HG03575 (cell line): ENCODE measurements at regions not wholly inside any gene's neighbourhood (a gene's known extent, or its start where the extent isn't known, plus 50 kb on each side); places are given as distances from the start of the nearest gene placed in this dataset.

ENCODE experiments used
- ATAC-seq: cut with Tn5 transposase; IDR thresholded peaks from one replicate; pipeline ENCODE4 v1.9.1; 2021; ENCODE audit not compliant: unreplicated experiment, insufficient number of reproducible peaks, low FRiP score; ENCODE audit errors: extremely low read depth

DNA sequence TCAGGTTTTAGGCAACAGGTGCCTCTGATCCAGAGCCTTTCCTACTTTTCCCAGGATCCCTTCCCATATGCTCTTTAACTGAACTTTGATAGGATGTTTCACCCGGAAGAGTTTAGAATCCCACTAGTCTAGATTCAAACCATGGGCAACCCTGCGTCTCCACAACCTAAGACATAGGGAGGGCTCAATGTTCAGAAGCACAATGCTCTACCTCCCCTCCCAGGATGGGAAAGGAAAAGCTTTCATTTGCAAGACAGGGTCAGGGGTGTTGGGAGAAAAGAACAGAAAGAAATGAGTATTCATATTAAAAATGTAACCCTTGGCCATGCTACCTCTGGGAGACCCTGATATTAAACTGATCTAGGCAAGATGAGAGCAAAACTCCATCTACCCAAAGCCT, 230.4 kb downstream of the MREG start:
- no peak for ATAC-seq

DNA sequence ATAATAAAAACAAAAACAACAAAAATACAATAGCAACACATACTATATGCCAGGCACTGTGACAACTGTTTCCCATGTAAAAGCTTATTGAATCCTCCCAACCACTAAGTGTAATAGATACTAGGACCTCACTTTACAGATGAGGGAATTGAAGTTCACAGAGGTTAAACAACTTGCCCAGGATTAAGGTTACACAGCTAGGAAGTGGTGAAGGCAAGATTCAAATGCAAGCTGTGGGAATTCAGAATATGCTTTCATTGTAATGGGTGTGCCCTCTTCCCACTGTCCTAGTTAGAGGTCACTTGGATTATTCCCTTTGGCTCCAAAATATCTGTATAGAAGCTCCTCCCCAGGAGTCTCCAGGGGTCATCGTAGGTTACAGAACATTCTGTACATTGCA, 231.1 kb downstream of the MREG start:
- ATAC-seq, result no peak

DNA sequence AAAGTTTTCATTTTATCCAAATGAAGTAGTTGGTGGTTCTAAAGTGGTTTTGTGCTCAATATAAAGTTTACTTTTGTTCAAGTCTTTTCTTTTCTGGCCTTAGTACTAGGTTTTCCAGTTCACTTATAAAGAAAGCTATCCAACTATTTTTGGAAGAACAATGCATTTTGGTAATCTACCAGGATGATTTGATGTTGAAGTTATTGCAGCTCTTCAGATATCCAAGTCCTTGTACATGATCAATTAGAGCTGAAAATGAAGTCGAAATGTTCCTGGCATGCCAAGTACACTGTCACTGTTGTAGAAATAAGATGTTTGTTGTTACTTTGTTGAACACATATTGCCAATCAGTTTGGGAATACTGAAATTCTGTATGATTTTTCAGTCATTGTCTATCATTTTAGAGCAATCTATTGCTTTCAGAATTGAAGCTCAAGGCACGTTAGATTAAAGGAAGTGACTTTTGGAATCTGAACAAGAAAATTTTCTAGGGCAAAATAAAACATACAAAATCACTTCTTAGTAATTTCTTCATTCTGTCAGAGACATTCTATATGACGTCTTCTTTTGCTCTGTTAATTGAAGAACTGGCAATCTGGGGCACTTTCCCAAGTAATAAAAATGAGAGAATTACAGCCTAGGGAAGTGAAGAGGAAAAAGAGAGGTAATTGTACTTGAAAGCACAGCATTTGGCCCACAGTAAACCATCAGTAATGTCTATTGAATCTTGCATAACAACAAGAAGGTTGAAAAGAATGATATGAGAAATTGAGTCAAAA, 232.3 kb downstream of the MREG start:
- no peak for ATAC-seq

DNA sequence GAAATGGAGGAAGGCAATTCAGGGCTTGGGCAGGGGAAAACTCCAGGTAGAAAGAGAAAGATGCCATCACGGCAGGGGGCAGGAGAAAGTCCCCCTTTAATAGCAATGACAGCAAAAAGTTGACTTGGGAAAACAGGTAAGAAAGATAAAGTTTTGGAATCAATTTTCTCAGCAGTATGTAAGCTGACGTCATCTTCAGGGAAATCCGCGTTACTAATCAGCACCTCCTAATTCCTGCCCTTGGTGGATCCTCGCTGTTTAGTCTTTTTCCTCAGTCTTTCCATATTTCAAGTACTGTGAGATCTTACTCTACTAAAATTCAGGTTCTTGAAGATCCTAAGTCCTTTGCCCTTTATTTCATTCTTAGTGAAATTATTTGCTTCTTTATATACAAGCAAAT, 233.0 kb downstream of the MREG start:
- ATAC-seq, result no peak

DNA sequence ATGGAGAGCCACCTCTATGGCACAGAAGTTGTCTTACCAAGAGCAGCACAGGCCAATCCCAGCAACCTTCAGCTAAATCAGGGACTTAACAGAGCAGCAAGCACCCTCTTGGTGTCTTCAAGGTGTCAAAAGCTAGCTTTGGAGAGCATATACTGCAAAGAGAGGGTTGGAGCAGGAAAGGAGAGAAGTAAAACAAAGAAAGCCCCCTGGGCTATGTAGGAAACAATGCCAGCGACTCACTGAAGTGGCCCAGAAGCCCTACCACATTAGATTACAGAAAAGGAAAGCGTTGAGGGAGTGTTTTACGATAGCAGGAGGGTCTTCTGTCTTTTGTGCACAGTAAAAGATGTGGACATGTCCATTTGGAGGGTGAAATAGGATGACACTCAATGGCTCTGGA, 233.4 kb downstream of the MREG start:
- no peak for ATAC-seq

DNA sequence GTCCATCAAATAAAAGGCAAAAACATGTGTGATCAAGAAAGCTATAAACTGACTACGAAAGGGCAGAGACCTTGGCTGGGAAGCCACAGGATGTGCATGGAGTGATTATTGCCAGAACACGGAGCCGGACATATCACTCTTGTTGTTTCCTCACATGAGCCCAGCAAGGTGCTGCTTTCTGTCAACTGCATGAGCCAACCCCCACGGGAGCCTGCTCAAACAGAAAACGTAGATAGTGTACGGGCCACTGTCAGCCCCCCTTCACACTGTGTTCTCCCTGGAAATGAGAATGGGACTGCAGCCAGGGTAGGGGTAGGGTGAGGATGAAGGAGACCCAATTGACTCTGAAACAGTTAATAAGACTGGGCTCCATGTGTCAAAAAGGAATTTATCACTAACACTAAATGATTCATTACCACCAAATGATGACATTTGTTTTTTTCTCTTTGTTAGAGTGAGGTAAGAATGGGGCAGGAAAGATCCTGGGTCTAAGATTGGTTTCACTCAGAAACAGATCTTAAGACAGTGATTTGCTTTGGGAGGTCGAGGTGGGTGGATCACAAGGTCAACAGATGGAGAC, 235.8 kb downstream of the MREG start:
- no peak for ATAC-seq

DNA sequence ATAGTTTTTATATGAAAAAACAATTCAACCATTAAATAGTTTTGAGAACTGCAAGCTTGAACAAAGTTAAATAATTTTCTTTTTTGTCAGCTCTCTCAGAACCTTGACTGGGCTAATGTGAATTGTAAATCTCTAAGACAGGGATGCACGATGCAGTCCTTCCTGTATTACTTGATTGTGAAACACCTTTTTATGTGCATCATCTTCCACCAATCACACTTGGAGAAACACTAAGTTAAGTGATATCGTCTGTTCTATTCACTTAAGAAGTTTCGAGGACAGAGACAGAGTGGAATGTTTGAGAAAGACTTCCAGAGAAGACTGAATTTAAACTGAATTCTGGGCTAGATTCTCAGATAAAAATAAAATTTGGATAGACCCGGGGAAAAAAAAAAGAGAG, 238.2 kb downstream of the MREG start:
- ATAC-seq, result no peak

DNA sequence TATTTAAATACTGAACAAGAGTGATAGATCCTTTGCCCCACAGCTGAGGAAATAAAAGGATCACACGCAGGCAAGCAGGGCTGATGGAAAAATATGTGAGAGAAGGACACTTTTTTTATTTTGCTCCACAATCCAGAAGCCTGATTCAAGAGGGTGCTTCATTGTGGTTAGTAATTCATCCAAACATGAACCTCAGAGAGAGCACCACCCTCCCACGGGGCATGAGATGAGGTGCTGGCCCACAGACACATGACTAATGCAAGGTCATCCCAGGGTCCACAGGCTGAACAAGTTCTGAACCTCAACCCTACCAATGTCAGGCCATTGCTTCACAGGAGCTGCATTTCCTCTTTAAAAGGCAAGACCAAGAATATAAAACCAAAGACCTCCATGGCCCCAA, 239.6 kb downstream of the MREG start:
- ATAC-seq, result no peak

DNA sequence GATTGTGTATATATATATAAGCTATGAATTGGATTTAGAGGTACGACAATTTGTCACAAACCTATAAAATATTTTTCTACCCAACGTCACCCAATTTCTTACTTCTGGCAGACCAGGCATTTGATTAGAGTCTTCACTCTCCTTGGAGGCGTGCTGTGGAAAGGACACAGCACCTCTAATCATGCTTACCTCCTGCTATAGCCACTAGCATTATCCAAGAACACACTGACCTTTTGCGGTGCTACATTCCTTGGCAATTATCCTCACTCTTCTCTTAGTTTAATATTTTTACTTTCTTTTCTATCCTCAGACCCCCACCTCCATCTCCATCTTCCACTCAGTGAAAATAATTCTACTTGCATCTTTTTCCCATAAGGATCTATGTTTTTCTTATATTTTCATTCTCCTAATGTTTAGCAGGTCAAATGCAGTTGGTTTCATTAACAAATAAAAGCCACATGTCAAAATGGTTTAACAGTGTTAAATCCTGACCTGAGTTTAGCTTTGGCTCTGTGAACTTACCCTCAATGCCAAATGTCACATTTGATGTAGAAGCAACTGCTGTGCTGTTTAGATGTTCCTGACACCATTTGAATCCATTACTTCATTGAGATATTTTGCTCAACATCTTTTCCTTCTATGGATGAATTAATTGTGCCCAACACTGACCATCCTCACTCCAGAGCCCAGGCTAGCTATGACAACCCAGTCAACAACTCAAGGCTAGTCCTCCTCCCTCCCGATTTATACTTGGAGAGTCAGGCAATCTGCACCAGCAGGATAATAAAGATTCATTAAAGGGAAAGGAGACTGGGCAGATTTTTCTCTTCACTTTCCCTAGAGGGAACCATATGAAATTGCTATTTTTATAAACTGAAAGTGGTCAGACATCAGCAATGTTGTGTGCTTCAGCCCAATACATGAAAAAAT, 240.5 kb downstream of the MREG start:
- ATAC-seq, result no peak

DNA sequence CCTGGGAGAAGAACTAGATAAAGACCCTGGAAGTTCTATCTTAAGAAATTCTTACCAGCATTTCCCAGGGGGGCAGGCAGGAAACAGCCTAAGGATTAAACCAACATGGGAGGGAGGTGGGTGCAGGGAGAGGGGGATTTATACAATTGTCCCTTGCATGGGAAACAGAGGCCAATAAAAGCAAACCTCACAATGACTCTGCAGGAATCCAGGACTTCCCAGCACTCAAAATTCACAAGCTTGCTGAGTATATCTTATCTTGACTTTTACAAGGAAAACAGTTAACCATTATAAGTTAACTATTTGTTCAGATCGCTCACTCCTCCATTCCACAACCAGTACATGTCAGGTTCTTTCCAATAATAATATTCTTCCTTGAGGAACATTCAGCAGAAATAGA, 241.3 kb downstream of the MREG start:
- ATAC-seq, result no peak

DNA sequence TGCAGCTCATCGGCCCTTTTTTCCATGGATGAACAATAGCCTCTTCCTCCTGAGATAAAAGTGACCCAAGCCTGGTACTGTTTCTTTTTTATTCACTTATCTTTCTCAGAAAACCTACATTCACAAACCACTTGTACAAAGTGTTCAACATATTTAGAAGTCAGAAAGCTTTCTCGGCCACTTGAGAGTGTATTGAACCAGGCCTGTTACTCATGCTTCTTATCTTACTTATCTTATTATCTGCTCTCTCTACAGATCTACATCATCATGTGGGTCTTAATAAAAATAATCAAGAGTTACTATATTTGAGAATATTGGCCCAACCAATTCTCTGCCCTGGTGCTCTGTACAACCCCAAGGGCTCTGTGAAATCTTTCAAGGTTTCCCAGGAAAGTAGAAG, 242.1 kb downstream of the MREG start:
- ATAC-seq, result no peak

DNA sequence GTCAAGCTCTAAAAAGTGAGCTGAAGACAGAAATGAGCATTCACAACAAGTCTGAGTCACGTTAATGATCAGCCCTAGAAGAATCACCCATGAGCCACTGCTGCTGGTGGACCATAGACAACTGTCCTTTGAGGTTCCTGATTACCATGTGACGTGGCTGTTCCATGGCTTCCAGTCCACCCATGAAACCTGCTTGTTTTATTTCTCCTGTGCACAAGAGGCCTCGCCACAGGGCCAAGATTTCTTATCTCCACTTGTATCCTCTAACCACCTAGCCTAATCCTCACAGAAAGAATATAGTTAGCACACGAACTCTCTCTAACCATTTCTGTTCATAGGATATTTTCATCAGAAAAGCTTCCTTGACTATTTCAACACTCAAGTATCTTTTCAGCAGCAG, 242.7 kb downstream of the MREG start:
- ATAC-seq, result no peak

DNA sequence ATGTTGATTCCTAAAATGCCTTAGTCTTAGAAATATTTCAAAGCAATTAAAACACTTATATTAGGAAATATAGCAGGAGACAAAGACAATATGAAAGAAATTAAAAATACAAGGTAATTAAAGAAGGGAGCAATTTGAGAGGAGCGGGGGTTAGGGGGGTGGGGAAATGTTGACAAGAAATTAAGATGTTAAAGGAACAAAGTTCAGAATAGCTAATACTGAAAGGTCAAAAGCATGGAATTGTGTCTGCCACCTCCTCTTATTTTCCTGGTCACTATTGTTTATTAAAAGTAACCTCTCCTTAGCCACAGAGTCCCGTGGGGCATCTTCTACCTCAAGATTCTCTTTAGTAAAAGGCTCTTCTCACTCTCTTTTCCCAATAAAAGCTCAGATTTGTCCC, 244.1 kb downstream of the MREG start:
- ATAC-seq, result no peak

DNA sequence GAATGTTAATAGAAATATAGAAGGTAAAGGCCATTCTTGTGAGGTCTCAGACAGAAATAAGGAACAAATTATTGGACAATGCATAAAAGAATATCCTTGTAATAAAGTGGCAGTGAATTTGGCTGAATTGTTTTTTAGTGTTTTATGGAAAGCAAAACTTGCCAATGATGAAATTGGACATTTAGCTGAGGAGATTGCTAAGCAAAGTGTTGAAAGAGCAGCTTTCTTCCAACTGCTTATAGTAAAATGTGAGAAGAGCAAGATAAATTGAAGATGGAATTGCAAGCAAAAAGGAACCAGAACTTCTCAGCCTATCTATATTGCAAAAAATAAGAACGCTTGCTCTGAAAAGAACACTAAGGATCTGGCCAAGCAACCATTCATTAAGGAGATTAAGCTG, 245.7 kb downstream of the MREG start:
- no peak for ATAC-seq

DNA sequence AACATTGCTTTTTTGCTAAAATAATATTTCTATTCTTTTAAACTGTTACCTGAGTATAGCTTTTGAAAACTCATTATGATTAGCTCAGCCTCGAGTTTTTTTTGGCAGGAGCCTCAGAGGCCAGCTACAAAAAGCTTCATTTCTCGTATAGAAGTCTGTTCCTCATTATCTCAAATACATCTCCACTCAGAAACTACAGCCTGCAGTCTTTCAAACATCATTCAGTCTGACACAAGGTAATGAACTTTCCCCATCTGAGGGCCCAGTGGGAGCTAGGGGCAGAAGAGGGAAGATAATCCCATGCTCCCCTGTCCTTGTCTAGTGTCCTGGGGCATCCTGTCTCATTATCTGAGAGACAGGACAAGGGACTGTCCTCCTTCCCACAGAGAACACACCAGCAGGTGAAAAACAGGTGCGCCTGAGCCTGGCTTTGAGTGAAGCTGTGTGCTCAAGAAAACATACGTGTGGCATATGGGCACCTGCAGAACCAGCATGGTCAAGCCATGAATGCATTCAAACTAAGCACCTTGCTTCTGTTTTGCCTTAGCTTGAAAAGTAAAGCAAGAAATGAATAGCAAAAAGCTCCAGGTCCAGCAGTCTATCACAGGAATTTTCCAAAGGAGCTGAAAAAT, 247.5 kb downstream of the MREG start:
- ATAC-seq, result no peak

DNA sequence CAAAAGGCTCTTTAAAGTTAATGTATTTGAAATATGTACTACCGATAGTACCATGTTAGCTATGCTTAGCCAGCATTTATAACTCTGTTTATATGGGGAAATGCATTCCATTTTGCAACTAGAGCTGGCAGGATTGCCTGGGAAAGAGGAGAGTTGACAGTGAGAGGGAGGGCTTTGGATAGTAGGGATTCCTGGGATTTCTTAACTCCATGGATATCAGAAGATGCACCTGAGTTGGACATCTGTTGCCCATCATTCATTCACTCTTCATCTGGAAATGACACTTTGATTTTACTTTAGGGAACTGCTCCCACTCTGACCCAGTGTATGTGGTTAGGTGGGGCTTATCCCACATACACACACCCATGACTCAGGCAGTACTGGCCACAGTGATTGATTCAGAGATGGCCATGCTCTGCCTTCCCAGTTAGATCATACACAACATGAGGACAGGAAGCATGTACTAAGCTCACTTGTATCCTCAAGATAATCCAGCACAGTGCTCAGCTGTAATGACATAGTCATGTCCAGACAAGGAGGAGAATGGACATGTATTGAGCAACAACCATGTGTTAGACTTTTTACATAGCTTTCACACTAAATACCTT, 248.8 kb downstream of the MREG start:
- no peak for ATAC-seq

DNA sequence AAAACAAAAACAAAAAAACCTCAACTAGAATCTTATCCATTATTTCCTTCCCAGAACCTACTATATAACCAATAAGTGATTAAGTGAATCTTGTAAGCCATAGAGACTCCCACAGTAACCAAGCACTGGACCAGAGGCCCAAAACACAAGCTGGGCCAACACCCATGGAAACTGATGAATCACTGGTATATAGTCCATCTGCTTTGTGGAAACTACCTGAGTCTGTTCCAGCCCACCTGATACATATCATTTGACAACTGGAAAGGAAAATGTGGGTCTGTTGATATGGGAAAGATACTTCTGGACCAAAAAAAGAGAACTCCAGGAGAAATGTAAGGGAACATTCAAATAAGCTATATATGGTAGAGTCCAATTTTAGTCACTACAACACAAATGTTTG, 252.8 kb downstream of the MREG start:
- no peak for ATAC-seq

DNA sequence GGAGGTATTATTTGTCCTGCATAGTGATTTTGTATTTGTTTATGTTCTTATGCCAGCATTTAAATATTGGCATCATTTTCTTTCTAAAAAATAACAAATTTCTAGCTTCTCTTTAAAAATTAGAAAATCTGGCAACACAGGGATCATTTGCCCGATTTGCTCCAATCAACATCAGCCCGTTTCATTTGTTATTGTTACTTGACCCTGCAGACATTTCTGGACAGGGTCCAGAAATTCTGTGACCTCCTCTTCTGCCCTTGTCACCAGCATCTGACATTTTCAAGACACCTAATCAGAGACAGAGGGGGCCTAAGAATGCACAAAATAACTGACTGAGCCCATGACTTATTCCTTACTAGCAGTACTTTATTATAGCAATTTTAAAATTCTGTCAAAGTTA, 253.3 kb downstream of the MREG start:
- no peak for ATAC-seq

DNA sequence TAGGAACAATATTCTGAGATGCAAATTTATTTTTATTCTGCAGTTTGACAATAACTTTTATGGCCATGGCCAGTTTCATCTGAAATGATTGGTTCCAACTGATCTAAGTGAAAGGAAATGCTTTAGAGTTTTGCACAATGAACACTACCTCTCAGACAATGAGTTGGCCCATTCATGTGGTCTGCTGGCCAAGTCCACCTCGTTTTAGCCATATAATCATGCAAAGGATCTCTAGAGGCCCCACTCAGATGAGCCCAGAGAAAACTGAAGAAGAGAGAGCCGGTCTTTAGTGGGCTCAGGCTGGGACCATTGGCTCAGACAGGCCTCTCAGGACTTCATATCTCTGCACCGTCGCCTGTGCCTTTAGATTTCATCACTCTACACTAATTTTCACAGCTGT, 254.7 kb downstream of the MREG start:
- no peak for ATAC-seq
